ENCODE measurements at regions not wholly inside any gene's neighbourhood (a gene's known extent, or its start where the extent isn't known, plus 50 kb on each side); places are given as distances from the start of the nearest gene placed in this dataset.

DNA sequence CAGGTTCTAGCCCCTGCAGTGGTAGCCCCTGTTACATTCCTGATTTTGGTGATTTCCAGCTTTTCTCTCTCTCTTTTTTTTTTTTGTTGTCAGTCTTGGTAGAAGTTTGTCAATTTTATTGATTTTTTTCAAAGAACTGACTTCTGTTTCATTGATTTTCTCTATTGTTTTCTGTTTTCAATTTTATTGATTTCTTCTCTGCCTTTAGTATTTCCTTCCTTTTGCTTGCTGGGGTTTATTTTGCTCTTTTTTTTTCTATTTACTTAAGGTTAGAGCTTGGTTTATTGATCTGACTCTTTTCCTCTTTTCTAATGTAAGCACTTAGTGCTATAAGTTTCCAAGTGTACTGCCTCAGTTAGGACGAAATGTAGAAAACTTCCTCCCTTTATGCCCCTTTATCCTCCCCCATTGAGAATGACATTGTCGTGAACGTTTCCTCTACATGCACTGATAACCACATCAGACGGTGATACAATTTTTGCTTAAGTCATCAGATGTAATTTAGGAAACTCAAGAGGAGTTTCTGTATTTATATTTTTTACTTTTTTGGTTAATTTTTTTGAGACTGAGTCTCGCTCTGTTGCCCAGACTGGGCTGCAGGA lies 81.1 kb upstream of the HS6ST1 start:
- intact Hi-C loops (cut with micrococcal nuclease): no loop called here

GRCh38 chr2:128401680-128402079 lies 83.0 kb upstream of the HS6ST1 start:
- H3K36me3 Mint-ChIP-seq (ENCODE audit: low read depth): no peaks in the 10 kb centered on the region
- DNase-seq (ENCODE audit: low spot score): no peak
- no peaks in the 10 kb centered on the region for H3K4me1 Mint-ChIP-seq (ENCODE audit: low read depth)
- peaks cover 25% of the 10 kb centered on the region for H3K27me3 Mint-ChIP-seq (ENCODE audit: insufficient read depth)
- H3K9me3 Mint-ChIP-seq: no peaks in the 10 kb centered on the region
- H3K27ac Mint-ChIP-seq: no peak overlapping the region
- intact Hi-C loops (cut with micrococcal nuclease): no loop called here
- H3K4me3 Mint-ChIP-seq: no peak overlapping the region

More for the DNA sequence above, 81.1 kb upstream of the HS6ST1 start:
- H3K27me3 Mint-ChIP-seq (ENCODE audit: insufficient read depth): peaks cover 25% of the 10 kb centered on the region
- H3K4me1 Mint-ChIP-seq (ENCODE audit: low read depth): no peaks in the 10 kb centered on the region
- no peaks in the 10 kb centered on the region for H3K36me3 Mint-ChIP-seq (ENCODE audit: low read depth)
- H3K27ac Mint-ChIP-seq: no peak overlapping the region
- no peaks in the 10 kb centered on the region for H3K9me3 Mint-ChIP-seq
- no peak overlapping the region for H3K4me3 Mint-ChIP-seq
- no peak for DNase-seq (ENCODE audit: low spot score)

DNA sequence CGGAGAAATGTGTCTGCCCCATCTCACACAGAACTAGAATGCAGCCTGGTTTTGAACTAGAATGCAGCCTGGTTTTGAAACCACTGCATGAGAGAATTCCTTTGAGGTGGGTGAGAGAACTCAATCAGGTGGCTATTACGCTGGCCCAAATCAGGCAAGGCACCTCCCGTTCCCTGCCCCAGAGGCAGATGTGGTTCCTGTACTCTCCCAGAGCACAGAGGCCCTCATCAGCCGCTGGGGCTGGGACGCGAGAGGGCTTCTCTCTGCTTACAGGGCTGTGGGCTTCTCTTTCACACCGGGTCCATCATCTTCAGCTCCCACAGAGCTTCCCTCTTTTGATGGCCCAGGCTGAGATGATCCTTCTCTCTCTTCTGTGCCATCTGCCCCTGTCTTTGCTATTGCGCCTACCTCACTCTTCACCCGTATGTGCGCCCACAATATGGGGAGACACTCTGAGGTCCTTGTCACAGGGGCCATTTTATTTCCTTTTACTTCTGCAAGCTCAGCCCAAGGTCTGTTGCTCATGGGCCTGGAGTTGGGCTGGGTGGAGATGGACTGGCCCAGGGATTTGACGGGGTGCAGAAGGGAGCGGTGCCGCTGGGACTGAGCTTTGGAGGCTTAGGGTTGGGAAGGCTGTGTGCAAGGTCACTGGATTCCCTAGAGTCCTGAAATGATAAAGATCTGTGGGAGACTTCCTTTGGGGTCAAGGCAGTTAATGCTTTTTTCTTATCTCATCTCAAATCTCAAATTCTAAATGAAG lies 84.4 kb upstream of the HS6ST1 start:
- intact Hi-C loops (cut with micrococcal nuclease): no loop called here
- Mint-ChIP-seq H3K9me3 (no peaks in the 10 kb centered on the region), H3K4me1 (ENCODE audit: low read depth) (no peaks in the 10 kb centered on the region), H3K4me3 (no peak overlapping the region), H3K27ac (no peak overlapping the region), H3K27me3 (ENCODE audit: insufficient read depth) (peaks cover 22% of the 10 kb centered on the region), H3K36me3 (ENCODE audit: low read depth) (no peaks in the 10 kb centered on the region)
- no peak for DNase-seq (ENCODE audit: low spot score)

- no peak overlapping the region for H3K4me3 Mint-ChIP-seq
Measured at GRCh38 chr2:128403814-128404708, 85.4 kb upstream of the HS6ST1 start.

GRCh38 chr2:128404709-128405466 lies 86.2 kb upstream of the HS6ST1 start:
- Mint-ChIP-seq H3K4me1 (ENCODE audit: low read depth) (no peaks in the 10 kb centered on the region), H3K9me3 (no peaks in the 10 kb centered on the region), H3K27me3 (ENCODE audit: insufficient read depth) (peaks cover 8% of the 10 kb centered on the region), H3K4me3 (no peak overlapping the region), H3K36me3 (ENCODE audit: low read depth) (no peaks in the 10 kb centered on the region), H3K27ac (no peak overlapping the region)
- intact Hi-C loops (cut with micrococcal nuclease): no loop called here
- no peak for DNase-seq (ENCODE audit: low spot score)

More at GRCh38 chr2:128403814-128404708, 85.4 kb upstream of the HS6ST1 start:
- intact Hi-C loops (cut with micrococcal nuclease): no loop called here
- DNase-seq (ENCODE audit: low spot score): no peak
- Mint-ChIP-seq H3K9me3 (no peaks in the 10 kb centered on the region), H3K27ac (no peak overlapping the region), H3K27me3 (ENCODE audit: insufficient read depth) (peaks cover 16% of the 10 kb centered on the region), H3K4me1 (ENCODE audit: low read depth) (no peaks in the 10 kb centered on the region), H3K36me3 (ENCODE audit: low read depth) (no peaks in the 10 kb centered on the region)

GRCh38 chr2:128405467-128405900 lies 86.8 kb upstream of the HS6ST1 start:
- H3K27ac Mint-ChIP-seq: no peak overlapping the region
- H3K9me3 Mint-ChIP-seq: no peaks in the 10 kb centered on the region
- DNase-seq (ENCODE audit: low spot score): no peak
- H3K4me1 Mint-ChIP-seq (ENCODE audit: low read depth): no peaks in the 10 kb centered on the region
- no peaks in the 10 kb centered on the region for H3K36me3 Mint-ChIP-seq (ENCODE audit: low read depth)
- H3K4me3 Mint-ChIP-seq: no peak overlapping the region
- intact Hi-C loops (cut with micrococcal nuclease): no loop called here
- H3K27me3 Mint-ChIP-seq (ENCODE audit: insufficient read depth): peaks cover 7% of the 10 kb centered on the region

GRCh38 chr2:128405981-128406613 lies 87.4 kb upstream of the HS6ST1 start:
- no peak for DNase-seq (ENCODE audit: low spot score)
- Mint-ChIP-seq H3K27me3 (ENCODE audit: insufficient read depth) (peaks cover 5% of the 10 kb centered on the region), H3K4me3 (no peak overlapping the region), H3K4me1 (ENCODE audit: low read depth) (no peaks in the 10 kb centered on the region), H3K36me3 (ENCODE audit: low read depth) (no peaks in the 10 kb centered on the region), H3K9me3 (no peaks in the 10 kb centered on the region), H3K27ac (no peak overlapping the region)
- intact Hi-C loops (cut with micrococcal nuclease): no loop called here

DNA sequence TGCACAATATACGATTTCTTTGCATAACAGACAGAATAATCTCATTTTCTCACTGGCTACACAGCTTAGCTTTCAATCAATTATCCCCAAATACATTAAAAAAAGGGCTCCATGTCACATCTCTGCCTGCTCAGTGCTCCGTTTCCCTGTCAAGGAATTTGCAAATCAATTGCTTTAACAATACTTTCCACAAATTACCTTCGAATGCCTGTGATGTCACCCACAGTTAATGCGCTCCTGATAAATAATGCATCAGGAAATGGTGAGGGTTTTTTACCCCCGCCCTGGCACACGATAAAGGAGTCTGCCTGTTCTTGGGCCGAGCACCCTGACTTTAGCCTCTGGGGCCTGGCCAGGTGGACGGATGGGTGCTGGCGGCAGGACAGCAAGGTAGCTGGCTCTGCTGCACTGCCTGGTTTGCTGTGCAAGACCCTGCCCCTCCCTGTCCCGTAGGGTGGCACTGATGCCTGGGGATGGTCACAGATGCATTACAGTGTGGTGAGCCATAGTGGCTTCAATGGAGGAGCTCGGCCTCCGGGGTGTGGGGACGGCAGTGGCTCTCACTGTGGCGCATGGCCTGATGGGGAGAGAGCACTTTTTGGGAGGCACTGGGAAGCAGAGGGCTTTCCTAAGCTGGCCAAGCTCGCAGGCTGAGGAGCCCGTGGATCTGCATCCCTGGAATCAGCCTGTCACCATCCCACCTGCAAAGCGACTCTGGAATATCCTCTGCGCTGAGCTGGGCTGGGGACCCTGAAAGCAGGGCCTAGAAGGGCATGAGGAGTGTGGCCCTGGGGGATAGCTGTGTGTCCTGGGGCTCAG lies 88.3 kb upstream of the HS6ST1 start:
- Mint-ChIP-seq H3K4me1 (ENCODE audit: low read depth) (no peaks in the 10 kb centered on the region), H3K36me3 (ENCODE audit: low read depth) (no peaks in the 10 kb centered on the region), H3K9me3 (no peaks in the 10 kb centered on the region), H3K27me3 (ENCODE audit: insufficient read depth) (peaks cover 5% of the 10 kb centered on the region), H3K4me3 (no peak overlapping the region), H3K27ac (no peak overlapping the region)
- DNase-seq (ENCODE audit: low spot score): no peak
- intact Hi-C loops (cut with micrococcal nuclease): no loop called here

DNA sequence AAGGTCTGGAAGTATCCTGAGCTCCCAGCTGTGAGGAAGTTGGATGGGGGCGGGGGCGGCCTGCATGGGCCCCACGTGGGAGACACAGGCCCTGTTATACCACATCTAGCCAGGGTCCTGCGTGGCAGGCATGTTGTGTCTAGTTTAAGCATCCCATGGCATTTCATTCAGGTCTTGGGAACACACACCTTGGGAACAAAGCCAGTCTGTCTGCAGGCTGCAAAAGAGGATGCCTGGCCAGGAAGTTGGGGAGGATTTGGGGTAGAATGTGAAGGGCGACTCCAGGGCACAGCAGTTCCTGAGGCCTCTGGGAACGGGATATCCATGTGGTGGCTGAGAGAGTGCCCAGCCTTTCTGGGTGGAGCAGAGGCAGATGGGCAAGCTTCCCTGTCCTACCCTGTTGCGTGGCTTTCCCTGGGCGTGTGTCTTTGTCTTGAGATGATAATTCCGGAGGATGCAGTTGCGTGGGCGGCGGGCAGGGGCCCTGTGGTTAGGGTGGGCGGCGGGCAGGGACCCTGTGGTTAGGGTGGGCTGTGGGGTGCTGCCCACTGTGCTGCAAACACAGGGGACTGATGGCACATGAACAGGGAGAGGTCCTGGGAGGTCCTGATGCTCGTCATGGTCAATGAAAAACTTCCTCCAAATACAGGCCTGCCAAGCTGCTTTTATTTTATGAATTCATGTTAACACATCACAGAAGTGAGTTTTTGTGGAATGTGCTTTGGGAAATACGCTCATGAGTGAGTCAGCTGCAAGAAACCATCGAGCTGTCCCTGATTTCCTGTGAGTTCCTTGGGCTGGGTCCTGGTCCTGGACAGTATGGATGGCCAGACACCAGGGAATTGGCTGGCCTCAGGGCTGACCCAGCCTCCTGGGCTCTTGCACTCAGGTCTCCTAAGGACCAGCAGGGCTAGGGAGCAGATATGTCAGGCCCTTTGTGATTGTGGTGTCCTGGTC lies 90.0 kb upstream of the HS6ST1 start:
- H3K9me3 Mint-ChIP-seq: no peaks in the 10 kb centered on the region
- no peak for DNase-seq (ENCODE audit: low spot score)
- no peak overlapping the region for H3K4me3 Mint-ChIP-seq
- no peaks in the 10 kb centered on the region for H3K36me3 Mint-ChIP-seq (ENCODE audit: low read depth)
- no peaks in the 10 kb centered on the region for H3K4me1 Mint-ChIP-seq (ENCODE audit: low read depth)
- H3K27ac Mint-ChIP-seq: no peak overlapping the region
- H3K27me3 Mint-ChIP-seq (ENCODE audit: insufficient read depth): no peaks in the 10 kb centered on the region
- intact Hi-C loops (cut with micrococcal nuclease): no loop called here

- Mint-ChIP-seq H3K4me3 (no peak overlapping the region), H3K27ac (no peak overlapping the region), H3K27me3 (ENCODE audit: insufficient read depth) (no peaks in the 10 kb centered on the region), H3K4me1 (ENCODE audit: low read depth) (no peaks in the 10 kb centered on the region), H3K36me3 (ENCODE audit: low read depth) (no peaks in the 10 kb centered on the region), H3K9me3 (no peaks in the 10 kb centered on the region)
- intact Hi-C loops (cut with micrococcal nuclease): no loop called here
- no peak for DNase-seq (ENCODE audit: low spot score)
Measured at GRCh38 chr2:128409326-128410034, 90.8 kb upstream of the HS6ST1 start.

Measured in activated T-helper 1 cell treated with anti-CD3 and anti-CD28 coated beads, Interleukin-12 subunit alpha, Interleukin-12 subunit beta, Interleukin-2, Interleukin-4 antibody, amounts not matched to agents 30 ng/mL and 10 ng/mL and 1 ng/mL, durations not matched to agents 14 hours and 24 hours and 36 hours (primary cell).